HG03460 (cell line): ENCODE measurements at regions not wholly inside any gene's neighbourhood (a gene's known extent, or its start where the extent isn't known, plus 50 kb on each side); places are given as distances from the start of the nearest gene placed in this dataset.
A peak's percentile ranks its signal among the peaks of the same experiment; 100 is the strongest.
"Not testable (repeated sequence)": the region's sequence is repeated elsewhere in the genome, so short reads cannot be mapped to it uniquely, and the experiment has no call there.

Source experiments
- ATAC-seq: cut with Tn5 transposase; IDR thresholded peaks from one replicate; pipeline ENCODE4 v1.9.1; 2021; ENCODE audit not compliant: unreplicated experiment

GRCh38 chr14:106706488-106706887, 1180.1 kb downstream of the TMEM121 start:
- ATAC-seq: not testable (repeated sequence)

GRCh38 chr14:106710187-106710586, 1183.8 kb downstream of the TMEM121 start:
- not testable (repeated sequence) for ATAC-seq

- ATAC-seq: not testable (repeated sequence)
Measured at GRCh38 chr14:106712513-106712912, 1186.1 kb downstream of the TMEM121 start.

- not testable (repeated sequence) for ATAC-seq
Measured at GRCh38 chr14:106714446-106715428, 1188.4 kb downstream of the TMEM121 start.

- ATAC-seq: not testable (repeated sequence)
Measured at GRCh38 chr14:106717544-106717943, 1191.2 kb downstream of the TMEM121 start.

- not testable (repeated sequence) for ATAC-seq
Measured at GRCh38 chr14:106719880-106720279, 1193.5 kb downstream of the TMEM121 start.

GRCh38 chr14:106721926-106722325, 1195.5 kb downstream of the TMEM121 start:
- ATAC-seq: not testable (repeated sequence)

- ATAC-seq: not testable (repeated sequence)
Measured at GRCh38 chr14:106722813-106723687, 1196.7 kb downstream of the TMEM121 start.

- ATAC-seq: not testable (repeated sequence)
Measured at GRCh38 chr14:106727962-106728361, 1201.6 kb downstream of the TMEM121 start.

GRCh38 chr14:106728611-106729010, 1202.2 kb downstream of the TMEM121 start:
- ATAC-seq: no peak

GRCh38 chr14:106729551-106729950, 1203.2 kb downstream of the TMEM121 start:
- ATAC-seq: no peak

- ATAC-seq: no peak
Measured at GRCh38 chr14:106733771-106734170, 1207.4 kb downstream of the TMEM121 start.

- no peak for ATAC-seq
Measured at GRCh38 chr14:106737021-106737420, 1210.6 kb downstream of the TMEM121 start.

- ATAC-seq: no peak
Measured at GRCh38 chr14:106738075-106738474, 1211.7 kb downstream of the TMEM121 start.

GRCh38 chr14:106738598-106739258, 1212.3 kb downstream of the TMEM121 start:
- not testable (repeated sequence) for ATAC-seq

- ATAC-seq: peak; percentile 60
Measured at GRCh38 chr14:106741086-106741827, 1214.9 kb downstream of the TMEM121 start.

GRCh38 chr14:106745016-106745767, 1218.8 kb downstream of the TMEM121 start:
- ATAC-seq: peak; percentile 62

- not testable (repeated sequence) for ATAC-seq
Measured at GRCh38 chr14:106750089-106750488, 1223.7 kb downstream of the TMEM121 start.

GRCh38 chr14:106753751-106754150, 1227.4 kb downstream of the TMEM121 start:
- not testable (repeated sequence) for ATAC-seq
